PC-3 (cell line): ENCODE measurements at regions not wholly inside any gene's neighbourhood (a gene's known extent, or its start where the extent isn't known, plus 50 kb on each side); places are given as distances from the start of the nearest gene placed in this dataset.

Source experiments
- ATAC-seq: fragments of 200-7000 bp; cut with Tn5 transposase; 2 replicates; pipeline ENCODE4 v1.9.1; 2020; ENCODE audit warnings: mild to moderate bottlenecking, moderate library complexity
- BruUV-seq: library from RNA; stranded (reverse); fragments of 400-500 nt; replicated peaks from 2 replicates; lab custom pipeline; 2021; lab: Mats Ljungman, UMichigan
- CTCF ChIA-PET: fragments of 300-600 bp; sonication (Branson Sonifier 250); formaldehyde crosslinking; loops from one replicate; lab custom pipeline; 2022; ENCODE audit warnings: antibody characterized with exemption; lab: Charles Lee
- POLR2A ChIA-PET: fragments of 300-600 bp; sonication (Branson Sonifier 250); formaldehyde crosslinking; loops from one replicate; lab custom pipeline; 2022; ENCODE audit warnings: antibody characterized with exemption; ENCODE audit not compliant: unreplicated experiment; lab: Charles Lee
- DNase-seq: peaks from one replicate; pipeline ENCODE4 v3.0.0-alpha.2; 2015
- H2AFZ ChIP-seq: fragments of 300-600 bp; sonication (generic); 2 replicates; pipeline ENCODE4 v1.6.0; 2016; ENCODE audit warnings: antibody characterized with exemption, low read length
- H3F3A ChIP-seq: fragments of 300-600 bp; sonication (generic); one replicate; pipeline ENCODE4 v1.6.0; 2017; ENCODE audit warnings: antibody characterized with exemption, low read length, control low read depth, mild to moderate bottlenecking; ENCODE audit not compliant: unreplicated experiment
- H3K27ac ChIP-seq: fragments of 300-600 bp; sonication (generic); 2 replicates; pipeline ENCODE4 v1.5.1; 2016; ENCODE audit warnings: mild to moderate bottlenecking, low read length
- H3K27me3 ChIP-seq: fragments of 300-600 bp; sonication (generic); 2 replicates; pipeline ENCODE4 v1.6.1; 2016; ENCODE audit warnings: low read length, mixed read lengths
- H3K36me3 ChIP-seq: fragments of 300-600 bp; sonication (generic); 2 replicates; pipeline ENCODE4 v1.6.1; 2016; ENCODE audit warnings: low read depth, mixed run types, low read length, mixed read lengths
- H3K4me1 ChIP-seq: fragments of 300-600 bp; sonication (generic); 2 replicates; pipeline ENCODE4 v1.5.1; 2016; ENCODE audit warnings: low read length; ENCODE audit not compliant: insufficient read depth
- H3K4me2 ChIP-seq: fragments of 300-600 bp; sonication (generic); 2 replicates; pipeline ENCODE4 v1.6.0; 2016; ENCODE audit warnings: low read length
- H3K4me3 ChIP-seq: fragments of 300-600 bp; sonication (generic); 2 replicates; pipeline ENCODE4 v1.5.1; 2016; ENCODE audit warnings: mild to moderate bottlenecking, low read length, mixed read lengths
- H3K79me2 ChIP-seq: fragments of 300-600 bp; sonication (generic); 2 replicates; pipeline ENCODE4 v1.6.1; 2017; ENCODE audit warnings: low read length, mixed read lengths
- H3K9ac ChIP-seq: fragments of 300-600 bp; sonication (generic); 2 replicates; pipeline ENCODE4 v1.6.0; 2016; ENCODE audit warnings: mild to moderate bottlenecking, low read length
- H3K9me2 ChIP-seq: fragments of 300-600 bp; sonication (generic); replicated peaks from 2 replicates; pipeline ENCODE4 v1.6.1; 2016; ENCODE audit warnings: mixed run types, low read length, mixed read lengths
- H3K9me3 ChIP-seq: fragments of 300-600 bp; sonication (generic); 2 replicates; pipeline ENCODE4 v1.6.1; 2016; ENCODE audit warnings: low read length, mixed read lengths
- H4K20me1 ChIP-seq: fragments of 300-600 bp; sonication (generic); 2 replicates; pipeline ENCODE4 v1.6.1; 2016; ENCODE audit warnings: low read length, mixed read lengths
- EZH2 ChIP-seq: fragments of 300-600 bp; sonication (generic); IDR thresholded peaks from one replicate; pipeline ENCODE4 v1.6.1; 2017; ENCODE audit warnings: antibody characterized with exemption, mild to moderate bottlenecking, low read length; ENCODE audit not compliant: unreplicated experiment
- EZH2phosphoT487 ChIP-seq: fragments of 300-600 bp; sonication (generic); IDR thresholded peaks from 2 replicates; pipeline ENCODE4 v1.6.1; 2018; ENCODE audit warnings: mild to moderate bottlenecking, antibody characterized with exemption, low read length, borderline replicate concordance
- intact Hi-C: fragments of 100-400 bp; cut with micrococcal nuclease; formaldehyde crosslinking; loops from 2 replicates; pipeline ENCODE4 v1.9.0; 2023
- TF ChIP-seq, protein P1 (sequence below): fragments of 300-600 bp; sonication (generic); conservative IDR thresholded peaks from 2 replicates; pipeline ENCODE4 v1.5.1; 2017; ENCODE audit warnings: antibody characterized with exemption, low read depth, mild to moderate bottlenecking, low read length

DNA sequence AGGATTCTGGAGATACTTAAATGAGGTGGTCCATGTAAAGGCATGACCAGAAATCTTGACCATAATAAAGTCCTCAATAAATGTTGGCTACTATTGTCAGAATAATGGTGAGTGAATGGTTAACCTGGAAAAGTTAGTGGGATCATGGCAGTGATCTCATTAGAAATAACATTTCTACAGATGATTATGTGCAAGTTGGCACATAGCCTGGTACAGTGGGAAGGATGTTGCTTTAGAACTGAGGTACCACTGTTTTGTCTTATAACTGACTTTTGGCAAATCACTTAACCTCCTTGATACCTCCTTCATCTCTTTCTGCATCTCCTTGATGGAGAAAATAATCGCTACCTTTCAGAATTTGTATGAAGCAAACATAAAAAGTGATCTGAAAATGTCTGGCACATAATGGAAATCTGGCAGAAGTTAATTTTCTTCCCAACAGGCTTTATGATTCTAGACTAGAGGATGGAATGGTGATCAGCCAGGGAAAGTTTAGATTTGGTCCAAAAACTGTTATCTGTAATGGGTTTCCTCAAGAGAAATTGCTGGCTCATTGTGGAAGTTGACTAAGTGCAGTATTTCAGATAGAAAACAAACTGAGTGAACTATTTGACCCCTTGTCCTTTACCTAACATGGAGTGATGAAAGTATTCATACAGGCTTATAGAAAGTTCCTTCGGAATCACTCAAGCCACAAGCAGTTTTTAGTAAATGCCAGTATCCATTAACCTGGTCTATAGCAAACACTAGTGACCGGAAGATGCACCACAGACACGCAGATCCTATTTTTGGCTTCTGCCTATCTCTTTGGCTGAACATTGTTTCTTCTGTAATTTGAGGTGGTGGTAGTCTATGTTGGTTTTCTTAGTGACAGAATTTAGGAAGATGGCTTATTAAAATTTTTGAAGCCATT, 449.6 kb upstream of the TGFBR2 start:
- CTCF ChIA-PET, result no interaction called here
- no TSS peak for BruUV-seq
- no peaks in the 10 kb centered on the region for H3K79me2 ChIP-seq
- H3K4me2 ChIP-seq, result no peak overlapping the region
- ATAC-seq, result no peak
- H4K20me1 ChIP-seq, result no peaks in the 10 kb centered on the region
- no peak for TF ChIP-seq EZH2phosphoT487
- TF ChIP-seq, protein P1, sequence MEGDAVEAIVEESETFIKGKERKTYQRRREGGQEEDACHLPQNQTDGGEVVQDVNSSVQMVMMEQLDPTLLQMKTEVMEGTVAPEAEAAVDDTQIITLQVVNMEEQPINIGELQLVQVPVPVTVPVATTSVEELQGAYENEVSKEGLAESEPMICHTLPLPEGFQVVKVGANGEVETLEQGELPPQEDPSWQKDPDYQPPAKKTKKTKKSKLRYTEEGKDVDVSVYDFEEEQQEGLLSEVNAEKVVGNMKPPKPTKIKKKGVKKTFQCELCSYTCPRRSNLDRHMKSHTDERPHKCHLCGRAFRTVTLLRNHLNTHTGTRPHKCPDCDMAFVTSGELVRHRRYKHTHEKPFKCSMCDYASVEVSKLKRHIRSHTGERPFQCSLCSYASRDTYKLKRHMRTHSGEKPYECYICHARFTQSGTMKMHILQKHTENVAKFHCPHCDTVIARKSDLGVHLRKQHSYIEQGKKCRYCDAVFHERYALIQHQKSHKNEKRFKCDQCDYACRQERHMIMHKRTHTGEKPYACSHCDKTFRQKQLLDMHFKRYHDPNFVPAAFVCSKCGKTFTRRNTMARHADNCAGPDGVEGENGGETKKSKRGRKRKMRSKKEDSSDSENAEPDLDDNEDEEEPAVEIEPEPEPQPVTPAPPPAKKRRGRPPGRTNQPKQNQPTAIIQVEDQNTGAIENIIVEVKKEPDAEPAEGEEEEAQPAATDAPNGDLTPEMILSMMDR, result no peak
- TF ChIP-seq EZH2, result no peak
- no peak overlapping the region for H3K27ac ChIP-seq
- H3K9me2 ChIP-seq, result 0 out of 2 replicates have a peak, but pooled peaks cover 4% of the 10 kb centered on the region
- DNase-seq, result no peak
- intact Hi-C loops, result no loop called here
- no peaks in the 10 kb centered on the region for H3K36me3 ChIP-seq
- H3F3A ChIP-seq, result no peaks in the 10 kb centered on the region
- no peaks in the 10 kb centered on the region for H3K9me3 ChIP-seq
- H3K27me3 ChIP-seq, result no peaks in the 10 kb centered on the region
- POLR2A ChIA-PET, result no interaction called here
- no peak overlapping the region for H3K9ac ChIP-seq
- no peaks in the 10 kb centered on the region for H3K4me1 ChIP-seq
- no peak overlapping the region for H3K4me3 ChIP-seq
- H2AFZ ChIP-seq, result no peak overlapping the region

DNA sequence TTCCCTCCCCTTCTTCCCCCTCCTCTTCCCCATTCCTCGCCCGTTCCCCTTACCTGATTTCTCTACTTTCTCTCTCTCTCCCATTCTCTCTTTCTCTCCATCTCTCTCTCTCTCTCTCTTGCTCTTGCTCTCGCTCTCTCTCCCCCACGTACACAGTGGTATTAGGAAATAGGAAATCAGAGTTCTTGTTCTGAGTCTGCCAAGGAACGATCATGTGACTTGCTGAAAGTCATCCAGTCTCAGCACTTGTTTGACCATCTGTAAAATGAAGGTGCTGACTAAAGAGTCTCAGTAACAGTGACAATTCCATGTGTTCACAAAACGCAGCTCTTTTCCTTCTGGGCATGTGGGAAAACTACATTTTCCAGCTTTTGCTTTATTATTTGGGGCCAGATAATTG, 445.0 kb upstream of the TGFBR2 start:
- TF ChIP-seq EZH2 (no peak), EZH2phosphoT487 (no peak)
- TF ChIP-seq, protein P1, result no peak
- H2AFZ ChIP-seq, result no peak overlapping the region
- no peaks in the 10 kb centered on the region for H4K20me1 ChIP-seq
- no peak overlapping the region for H3K27ac ChIP-seq
- no TSS peak for BruUV-seq
- CTCF ChIA-PET, result no interaction called here
- intact Hi-C loops, result no loop called here
- no peak overlapping the region for H3K9ac ChIP-seq
- H3F3A ChIP-seq, result no peaks in the 10 kb centered on the region
- no peaks in the 10 kb centered on the region for H3K4me1 ChIP-seq
- H3K4me3 ChIP-seq, result no peak overlapping the region
- H3K9me3 ChIP-seq, result no peaks in the 10 kb centered on the region
- H3K4me2 ChIP-seq, result no peak overlapping the region
- no peaks in the 10 kb centered on the region for H3K27me3 ChIP-seq
- no peaks in the 10 kb centered on the region for H3K36me3 ChIP-seq
- H3K79me2 ChIP-seq, result no peaks in the 10 kb centered on the region
- DNase-seq, result no peak
- no peak for ATAC-seq
- POLR2A ChIA-PET, result no interaction called here
- H3K9me2 ChIP-seq, result 0 out of 2 replicates have a peak, but pooled peaks cover 4% of the 10 kb centered on the region

DNA sequence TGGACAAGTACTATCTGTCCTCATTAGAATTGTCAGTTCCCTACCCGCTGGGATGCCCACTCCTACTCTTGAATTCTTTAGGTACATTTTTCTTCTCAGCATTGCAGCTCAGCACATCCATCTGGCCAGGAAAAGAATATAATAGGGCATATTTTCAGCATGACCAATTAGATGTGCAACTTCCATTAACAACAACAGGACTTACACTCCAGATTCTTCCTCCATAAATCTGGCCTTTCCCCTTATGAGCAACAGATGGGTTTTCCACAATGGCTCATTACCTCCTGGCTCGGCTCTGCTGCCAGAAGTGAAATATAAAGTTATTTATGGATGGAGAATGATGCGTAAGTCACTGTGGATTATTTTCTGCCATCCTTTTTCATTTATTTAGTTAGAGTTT, 443.8 kb upstream of the TGFBR2 start:
- ChIA-PET CTCF (no interaction called here), POLR2A (interaction anchor here (0.6 kb wide), 1 partner anchor 10 kb away, joined by 5 read pairs; no protein-coding TSS in a partner anchor)
- no peak overlapping the region for H3K4me3 ChIP-seq
- H3K4me2 ChIP-seq, result no peak overlapping the region
- H3K27ac ChIP-seq, result no peak overlapping the region
- intact Hi-C loops, result no loop called here
- no peaks in the 10 kb centered on the region for H3K9me3 ChIP-seq
- no peaks in the 10 kb centered on the region for H3F3A ChIP-seq
- no TSS peak for BruUV-seq
- DNase-seq (no peak), ATAC-seq (no peak)
- no peaks in the 10 kb centered on the region for H3K79me2 ChIP-seq
- no peaks in the 10 kb centered on the region for H4K20me1 ChIP-seq
- H3K4me1 ChIP-seq, result no peaks in the 10 kb centered on the region
- no peak overlapping the region for H2AFZ ChIP-seq
- H3K36me3 ChIP-seq, result no peaks in the 10 kb centered on the region
- TF ChIP-seq EZH2phosphoT487, result no peak
- TF ChIP-seq, protein P1, result no peak
- TF ChIP-seq EZH2, result no peak
- no peak overlapping the region for H3K9ac ChIP-seq
- H3K27me3 ChIP-seq, result no peaks in the 10 kb centered on the region
- 0 out of 2 replicates have a peak, but pooled peaks cover 4% of the 10 kb centered on the region for H3K9me2 ChIP-seq
